WTC11 (cell line): ENCODE measurements at regions not wholly inside any gene's neighbourhood (a gene's known extent, or its start where the extent isn't known, plus 50 kb on each side); places are given as distances from the start of the nearest gene placed in this dataset.

Experiments used
- CTCF ChIP-seq: fragments of 200-600 bp; IDR thresholded peaks from 2 replicates; pipeline ENCODE4 v1.8.0; 2022; ENCODE audit warnings: antibody characterized with exemption
- ELF4 ChIP-seq: sonication (generic); formaldehyde crosslinking; IDR thresholded peaks from 2 replicates; pipeline ENCODE4 v1.8.1; 2022; ENCODE audit warnings: low read depth, mild to moderate bottlenecking, moderate library complexity, missing genetic modification reagents
- JUN ChIP-seq: sonication (generic); formaldehyde crosslinking; IDR thresholded peaks from 2 replicates; pipeline ENCODE4 v1.8.0; 2023; ENCODE audit warnings: mild to moderate bottlenecking, missing genetic modification reagents
- RELA ChIP-seq: sonication (generic); formaldehyde crosslinking; IDR thresholded peaks from 2 replicates; pipeline ENCODE4 v1.8.1; 2022; ENCODE audit warnings: missing genetic modification reagents, mild to moderate bottlenecking, borderline replicate concordance
- ZBTB21 ChIP-seq: sonication (generic); formaldehyde crosslinking; IDR thresholded peaks from 2 replicates; pipeline ENCODE4 v1.8.1; 2023; ENCODE audit warnings: mild to moderate bottlenecking, missing genetic modification reagents, borderline replicate concordance
- ZNF138 ChIP-seq: sonication (generic); formaldehyde crosslinking; conservative IDR thresholded peaks from 2 replicates; pipeline ENCODE4 v1.8.1; 2022; ENCODE audit warnings: mild to moderate bottlenecking, moderate library complexity, missing genetic modification reagents
- TF ChIP-seq, protein P1 (sequence below): sonication (generic); formaldehyde crosslinking; IDR thresholded peaks from 2 replicates; pipeline ENCODE4 v1.8.1; 2023; ENCODE audit warnings: mild to moderate bottlenecking, missing genetic modification reagents, moderate library complexity

DNA sequence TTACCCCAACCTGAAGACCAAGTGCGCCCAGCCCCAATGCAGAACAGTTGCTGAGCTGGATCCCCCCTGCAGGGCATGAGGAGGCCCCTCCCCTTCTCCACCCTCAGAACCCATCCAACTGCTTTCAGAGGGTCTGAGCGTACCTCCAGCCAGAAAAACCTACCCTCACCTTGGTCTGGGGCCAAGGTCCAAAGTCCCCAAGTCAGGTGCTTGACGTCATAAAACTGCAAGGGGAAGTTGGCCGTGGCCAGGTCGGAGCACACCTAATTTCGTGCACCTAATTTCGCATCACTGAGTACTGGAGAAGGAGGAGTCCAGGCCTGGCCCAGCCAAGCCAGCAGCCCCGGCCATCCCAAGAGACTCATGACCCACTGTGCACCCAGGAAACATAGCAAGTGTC lies 289.8 kb downstream of the CTTN start:
- TF ChIP-seq CTCF, result no peak
- no peak for TF ChIP-seq RELA (CRISPR knock-in tag)
- no peak for TF ChIP-seq ELF4 (CRISPR knock-in tag)
- no peak for TF ChIP-seq ZNF138 (CRISPR knock-in tag)
- no peak for TF ChIP-seq ZBTB21 (CRISPR knock-in tag)
- TF ChIP-seq, protein P1, sequence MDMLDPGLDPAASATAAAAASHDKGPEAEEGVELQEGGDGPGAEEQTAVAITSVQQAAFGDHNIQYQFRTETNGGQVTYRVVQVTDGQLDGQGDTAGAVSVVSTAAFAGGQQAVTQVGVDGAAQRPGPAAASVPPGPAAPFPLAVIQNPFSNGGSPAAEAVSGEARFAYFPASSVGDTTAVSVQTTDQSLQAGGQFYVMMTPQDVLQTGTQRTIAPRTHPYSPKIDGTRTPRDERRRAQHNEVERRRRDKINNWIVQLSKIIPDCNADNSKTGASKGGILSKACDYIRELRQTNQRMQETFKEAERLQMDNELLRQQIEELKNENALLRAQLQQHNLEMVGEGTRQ, result no peak
- TF ChIP-seq JUN, result no peak
